Epithelial cell of proximal tubule (primary cell): ENCODE measurements at regions not wholly inside any gene's neighbourhood (a gene's known extent, or its start where the extent isn't known, plus 50 kb on each side); places are given as distances from the start of the nearest gene placed in this dataset.
"Not testable (repeated sequence)": the region's sequence is repeated elsewhere in the genome, so short reads cannot be mapped to it uniquely, and the experiment has no call there.

ENCODE experiments used
- DNase-seq: peaks from one replicate; pipeline ENCODE4 v3.0.0-alpha.2; 2011; ENCODE audit warnings: low read depth
- H3K4me3 ChIP-seq: 2 replicates; pipeline ENCODE4 v1.5.1; 2011; ENCODE audit warnings: low read depth, mild to moderate bottlenecking, low read length
- TF ChIP-seq, protein P1 (sequence below): conservative IDR thresholded peaks from 2 replicates; pipeline ENCODE4 v1.5.1; 2012; ENCODE audit warnings: low read depth, mild to moderate bottlenecking, low read length

DNA sequence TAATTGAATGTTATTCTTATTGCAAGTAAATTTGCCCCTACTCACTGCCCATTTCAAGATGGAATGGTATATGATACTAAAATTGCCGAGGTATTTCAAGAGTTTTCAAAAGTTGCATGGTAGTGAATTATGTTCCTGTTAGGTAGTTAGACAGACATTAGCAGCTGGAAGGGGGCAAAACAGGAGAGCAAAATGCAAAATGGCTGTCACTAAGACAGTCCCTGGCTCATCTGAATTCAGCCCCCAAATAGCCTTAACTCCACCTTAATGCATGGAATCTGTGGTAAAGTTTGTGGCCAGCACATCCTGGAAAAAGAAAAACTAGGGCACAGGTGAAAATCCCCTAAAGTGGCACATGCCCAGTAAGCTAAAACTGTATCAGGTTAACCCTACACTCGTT, 894.9 kb downstream of the NXPH1 start:
- no peak overlapping the region for H3K4me3 ChIP-seq
- TF ChIP-seq, protein P1, sequence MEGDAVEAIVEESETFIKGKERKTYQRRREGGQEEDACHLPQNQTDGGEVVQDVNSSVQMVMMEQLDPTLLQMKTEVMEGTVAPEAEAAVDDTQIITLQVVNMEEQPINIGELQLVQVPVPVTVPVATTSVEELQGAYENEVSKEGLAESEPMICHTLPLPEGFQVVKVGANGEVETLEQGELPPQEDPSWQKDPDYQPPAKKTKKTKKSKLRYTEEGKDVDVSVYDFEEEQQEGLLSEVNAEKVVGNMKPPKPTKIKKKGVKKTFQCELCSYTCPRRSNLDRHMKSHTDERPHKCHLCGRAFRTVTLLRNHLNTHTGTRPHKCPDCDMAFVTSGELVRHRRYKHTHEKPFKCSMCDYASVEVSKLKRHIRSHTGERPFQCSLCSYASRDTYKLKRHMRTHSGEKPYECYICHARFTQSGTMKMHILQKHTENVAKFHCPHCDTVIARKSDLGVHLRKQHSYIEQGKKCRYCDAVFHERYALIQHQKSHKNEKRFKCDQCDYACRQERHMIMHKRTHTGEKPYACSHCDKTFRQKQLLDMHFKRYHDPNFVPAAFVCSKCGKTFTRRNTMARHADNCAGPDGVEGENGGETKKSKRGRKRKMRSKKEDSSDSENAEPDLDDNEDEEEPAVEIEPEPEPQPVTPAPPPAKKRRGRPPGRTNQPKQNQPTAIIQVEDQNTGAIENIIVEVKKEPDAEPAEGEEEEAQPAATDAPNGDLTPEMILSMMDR: no peak
- no peak for DNase-seq

DNA sequence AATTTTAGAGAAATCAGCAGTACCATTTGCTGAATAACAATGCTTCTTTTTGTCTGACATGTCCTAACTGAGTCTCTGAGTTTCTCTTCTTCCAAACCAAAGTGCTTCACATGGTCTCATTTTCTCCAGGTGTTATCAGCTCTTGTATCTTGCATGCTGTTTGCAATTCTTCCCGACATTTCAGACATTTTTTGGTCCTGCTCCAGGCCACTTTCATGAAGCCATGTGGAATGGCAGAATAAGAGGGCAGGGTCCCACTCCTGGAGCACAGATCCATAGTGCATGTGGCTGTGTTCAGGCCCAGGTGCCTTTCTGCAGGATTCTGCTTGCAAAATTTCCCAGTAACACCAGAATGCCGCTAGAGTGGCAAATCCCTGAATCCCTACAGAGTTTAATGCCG, 916.2 kb downstream of the NXPH1 start:
- H3K4me3 ChIP-seq: no peak overlapping the region
- DNase-seq: no peak
- TF ChIP-seq, protein P1: no peak

DNA sequence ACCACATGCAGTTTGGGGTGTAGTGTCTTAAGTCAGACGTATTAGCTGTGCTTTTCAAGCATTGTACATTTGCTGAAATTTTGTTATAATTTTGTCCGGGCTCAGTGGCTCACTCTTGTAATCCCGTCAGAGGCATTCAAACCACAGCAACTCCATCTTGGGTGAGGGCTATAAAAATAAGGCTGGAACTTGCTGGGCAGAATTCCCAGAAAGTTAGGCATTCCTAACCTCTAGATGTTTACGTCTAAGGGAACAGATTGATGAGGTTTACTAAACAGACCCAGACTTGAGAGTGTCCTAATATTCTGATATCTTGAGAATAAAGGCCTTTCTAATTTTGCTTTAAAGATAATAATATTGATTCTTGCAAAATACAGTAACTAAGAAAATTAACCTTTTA, 957.8 kb downstream of the NXPH1 start:
- DNase-seq: no peak
- no peak overlapping the region for H3K4me3 ChIP-seq
- TF ChIP-seq, protein P1: no peak

DNA sequence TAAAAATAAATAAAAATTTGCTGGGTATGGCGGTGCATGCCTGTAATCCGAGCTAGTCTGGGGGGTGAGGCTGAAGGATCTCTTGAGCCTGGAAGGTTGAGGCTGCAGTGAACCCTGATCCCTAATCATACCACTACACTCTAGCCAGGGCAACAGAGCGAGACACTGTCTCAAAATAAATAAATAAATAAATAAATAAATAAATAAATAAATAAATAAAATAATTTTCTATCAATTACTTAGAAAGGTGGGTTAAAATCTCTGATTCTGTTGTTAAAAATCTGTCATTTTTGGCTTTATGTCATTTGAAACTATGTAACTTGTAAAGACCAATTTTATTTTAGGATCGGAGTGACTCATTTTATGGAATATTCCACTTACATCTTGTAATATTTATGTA, 958.6 kb downstream of the NXPH1 start:
- TF ChIP-seq, protein P1: no peak
- no peak for DNase-seq
- H3K4me3 ChIP-seq: no peak overlapping the region

DNA sequence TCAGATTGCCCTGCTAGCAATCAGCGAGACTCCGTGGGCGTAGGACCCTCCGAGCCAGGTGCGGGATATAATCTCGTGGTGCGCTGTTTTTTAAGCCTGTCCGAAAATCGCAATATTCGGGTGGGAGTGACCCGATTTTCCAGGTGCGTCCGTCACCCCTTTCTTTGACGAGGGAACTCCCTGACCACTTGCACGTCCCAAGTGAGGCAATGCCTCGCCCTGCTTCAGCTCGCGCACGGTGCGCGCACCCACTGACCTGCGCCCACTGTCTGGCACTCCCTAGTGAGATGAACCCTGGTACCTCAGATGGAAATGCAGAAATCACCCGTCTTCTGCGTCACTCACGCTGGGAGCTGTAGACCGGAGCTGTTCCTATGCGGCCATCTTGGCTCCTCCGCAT, 971.0 kb downstream of the NXPH1 start:
- not testable (repeated sequence) for DNase-seq, H3K4me3 ChIP-seq

DNA sequence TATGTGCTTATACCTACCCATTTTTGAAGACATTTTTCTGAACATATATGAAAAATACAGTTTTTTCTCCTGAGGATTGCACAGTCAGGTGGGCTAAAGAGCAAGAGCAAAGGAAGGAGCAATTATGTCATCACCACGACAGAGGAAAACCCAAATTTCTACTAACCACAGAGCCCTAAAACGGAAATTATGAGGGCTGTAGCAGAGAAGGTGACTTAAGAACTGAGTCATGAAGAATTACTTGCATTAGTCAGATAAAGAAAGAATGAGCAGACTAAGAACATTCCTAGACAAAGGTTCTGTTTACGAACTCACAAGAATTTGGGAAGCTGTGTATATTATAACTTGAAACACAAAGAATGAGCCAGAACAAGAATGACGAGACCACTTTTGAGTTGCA, 974.4 kb downstream of the NXPH1 start:
- TF ChIP-seq, protein P1: no peak
- DNase-seq: no peak
- H3K4me3 ChIP-seq: no peak overlapping the region

DNA sequence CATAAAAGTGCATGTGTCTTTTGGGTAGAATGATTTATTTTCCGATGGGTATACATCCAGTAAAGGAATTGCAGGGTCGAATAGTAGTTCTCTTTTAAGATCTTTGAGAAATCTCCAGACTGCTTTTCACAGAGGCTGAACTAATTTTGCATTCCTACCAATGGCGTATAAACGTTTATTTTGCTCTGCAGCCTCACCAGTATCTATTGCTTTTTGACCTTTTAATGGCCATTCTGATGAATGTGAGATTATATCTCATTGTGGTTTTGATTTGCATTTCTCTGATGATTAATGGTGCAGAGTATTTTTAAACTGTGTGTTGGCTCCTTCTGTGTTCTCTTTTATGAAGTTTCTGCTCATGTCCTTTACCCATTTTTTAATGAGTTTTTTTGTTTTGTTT, 1020.1 kb downstream of the NXPH1 start:
- DNase-seq: no peak
- H3K4me3 ChIP-seq: no peak overlapping the region
- TF ChIP-seq, protein P1: no peak

DNA sequence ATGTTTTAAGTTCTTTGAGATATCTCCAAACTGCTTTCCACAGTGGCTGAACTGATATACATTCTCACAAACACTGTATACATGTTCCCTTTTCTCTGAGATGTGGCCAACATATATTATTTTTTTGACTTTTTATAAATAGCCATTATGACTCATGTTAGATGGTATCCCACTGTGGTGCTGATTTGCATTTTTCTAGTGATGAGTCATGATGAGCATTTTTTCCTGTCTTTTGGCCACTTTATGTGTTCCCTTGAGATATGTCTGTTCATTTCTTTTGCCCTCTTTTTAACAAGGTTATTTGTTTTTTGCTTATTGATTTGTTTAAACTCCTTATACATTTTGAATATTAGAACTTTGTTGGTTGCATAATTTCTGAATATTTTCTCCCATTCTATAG, 1055.1 kb downstream of the NXPH1 start:
- TF ChIP-seq, protein P1: no peak
- peak; percentile 13 for DNase-seq
- H3K4me3 ChIP-seq: no peak overlapping the region
